Muscle of leg (tissue), 3 donors: ENCODE measurements at regions not wholly inside any gene's neighbourhood (a gene's known extent, or its start where the extent isn't known, plus 50 kb on each side); places are given as distances from the start of the nearest gene placed in this dataset.
A peak's percentile ranks its signal among the peaks of the same experiment; 100 is the strongest.

Experiments
- DNase-seq: peaks from one replicate; pipeline ENCODE4 v3.0.0; 2013
- H3K27ac ChIP-seq: one replicate; pipeline ENCODE4 v1.5.1; 2013; ENCODE audit warnings: mild to moderate bottlenecking, low read length, control low read depth
- H3K27me3 ChIP-seq: one replicate; pipeline ENCODE4 v1.6.1; 2013; ENCODE audit warnings: low read length; ENCODE audit not compliant: control insufficient read depth, insufficient read depth
- H3K36me3 ChIP-seq: one replicate; pipeline ENCODE4 v1.6.1; 2013; ENCODE audit warnings: low read length; ENCODE audit not compliant: control insufficient read depth, insufficient read depth
- H3K4me1 ChIP-seq: one replicate; pipeline ENCODE4 v1.6.1; 2013; ENCODE audit warnings: low read length; ENCODE audit not compliant: control insufficient read depth, insufficient read depth
- H3K4me3 ChIP-seq: one replicate; pipeline ENCODE4 v1.5.1; 2013; ENCODE audit warnings: low read length, control low read depth
- H3K9me3 ChIP-seq: replicated peaks from 2 replicates; pipeline ENCODE4 v1.6.1; 2013; ENCODE audit warnings: low read depth, low read length; ENCODE audit not compliant: control insufficient read depth
- WGBS: methylation state at CpG from one replicate; pipeline ENCODE4 v1.1.5; 2013; ENCODE audit warnings: missing lambda C conversion rate; ENCODE audit not compliant: insufficient coverage; 5-methylcytosine and 5-hydroxymethylcytosine counted together

DNA sequence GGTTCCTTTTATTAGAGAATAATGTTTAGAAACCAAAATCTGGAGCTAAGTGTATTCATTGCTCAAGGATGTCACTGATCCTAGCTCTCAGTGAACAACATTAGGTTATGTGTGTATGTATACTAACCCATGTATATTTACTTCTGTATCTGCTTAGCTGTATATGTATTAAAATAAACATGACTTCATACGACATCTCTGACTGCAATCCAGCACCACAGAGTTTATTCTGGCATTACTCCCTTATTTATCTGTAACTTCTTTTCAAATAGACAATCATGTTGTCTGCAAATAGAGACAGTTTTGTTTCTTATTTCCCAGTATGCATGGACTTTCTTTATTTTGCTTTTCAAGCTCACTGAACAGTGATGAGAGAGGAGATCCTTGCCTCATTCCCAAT, 441.0 kb upstream of the NFE2L3 start:
- WGBS = no CpG with 5 or more reads among the region's 1 CpG
- H3K27me3 ChIP-seq = no peaks in the 10 kb centered on the region
- peak; percentile 46 for DNase-seq
- H3K4me3 ChIP-seq = no peak overlapping the region
- no peaks in the 10 kb centered on the region for H3K36me3 ChIP-seq
- no peaks in the 10 kb centered on the region for H3K9me3 ChIP-seq
- H3K4me1 ChIP-seq = peaks cover 8% of the 10 kb centered on the region
- H3K27ac ChIP-seq = no peak overlapping the region

DNA sequence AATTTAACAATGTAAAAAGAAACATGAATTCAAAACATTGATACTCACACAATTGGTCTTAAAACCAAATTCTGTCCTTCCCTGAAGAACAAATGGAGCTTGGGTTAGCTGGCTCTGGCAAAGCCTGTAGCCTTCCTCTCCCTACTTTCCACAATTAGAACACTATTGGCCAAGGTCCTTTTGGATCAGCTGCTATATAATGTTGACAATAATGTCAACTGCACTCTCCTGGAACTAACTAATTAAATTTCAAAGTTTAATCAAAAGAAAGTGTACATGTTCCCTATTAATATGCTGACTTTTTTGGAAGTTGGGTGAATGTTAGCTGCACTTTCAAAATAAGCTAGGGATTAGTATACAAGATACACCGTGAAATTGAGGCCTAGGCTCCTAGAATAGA, 440.1 kb upstream of the NFE2L3 start:
- no CpG with 5 or more reads among the region's 1 CpG for WGBS
- no peak overlapping the region for H3K4me3 ChIP-seq
- peak; percentile 41 for DNase-seq
- no peaks in the 10 kb centered on the region for H3K36me3 ChIP-seq
- no peaks in the 10 kb centered on the region for H3K9me3 ChIP-seq
- no peak overlapping the region for H3K27ac ChIP-seq
- H3K4me1 ChIP-seq = peaks cover 13% of the 10 kb centered on the region
- H3K27me3 ChIP-seq = no peaks in the 10 kb centered on the region

DNA sequence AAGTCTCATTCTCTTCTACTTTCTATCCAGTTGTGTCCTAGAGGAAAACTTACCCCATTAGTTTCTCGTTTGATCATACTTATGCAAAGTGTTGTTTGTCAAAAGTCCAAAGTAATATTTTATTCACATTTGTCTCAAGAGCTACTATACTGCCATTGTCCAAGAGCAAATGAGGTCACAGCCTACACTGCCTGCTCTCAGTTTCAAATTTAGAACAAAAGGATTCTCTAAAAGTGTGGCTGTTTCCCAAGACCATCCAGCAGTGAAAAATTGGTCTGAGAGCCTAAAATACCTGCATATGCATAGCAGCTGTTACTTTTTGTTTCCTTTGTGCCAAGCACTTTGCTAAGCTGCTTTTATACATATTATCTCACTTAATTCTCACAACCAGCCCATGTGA, 439.5 kb upstream of the NFE2L3 start:
- peaks cover 13% of the 10 kb centered on the region for H3K4me1 ChIP-seq
- peak; percentile 33 for DNase-seq

DNA sequence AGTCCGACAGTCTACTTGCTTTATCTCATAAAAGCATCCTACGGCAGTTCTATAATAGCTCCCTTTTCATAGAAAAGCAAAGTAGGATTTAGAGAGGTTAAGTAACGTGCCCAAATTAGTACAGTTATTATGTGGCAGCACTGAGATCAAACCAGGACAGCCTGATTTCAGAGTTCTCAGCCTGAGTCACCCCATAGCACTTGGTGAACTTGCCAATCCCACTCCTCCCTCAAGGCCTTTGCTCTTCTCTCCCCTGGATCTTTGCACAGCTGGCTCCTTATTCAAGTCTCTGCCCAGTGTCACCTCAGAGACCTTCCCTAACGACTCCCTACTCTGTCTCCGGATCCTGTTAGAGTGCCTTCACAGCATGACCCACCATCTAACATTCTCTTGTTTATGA, 438.0 kb upstream of the NFE2L3 start:
- Histone ChIP-seq H3K27me3 (no peaks in the 10 kb centered on the region), H3K9me3 (no peaks in the 10 kb centered on the region), H3K27ac (no peak overlapping the region), H3K36me3 (no peaks in the 10 kb centered on the region), H3K4me3 (no peak overlapping the region), H3K4me1 (peaks cover 10% of the 10 kb centered on the region)
- 54% methylated on average over 2 of the region's 5 CpGs for WGBS
- no peak for DNase-seq

More for the DNA sequence above, 439.5 kb upstream of the NFE2L3 start:
- H3K27me3 ChIP-seq = no peaks in the 10 kb centered on the region
- no peaks in the 10 kb centered on the region for H3K36me3 ChIP-seq
- no peak overlapping the region for H3K27ac ChIP-seq
- H3K9me3 ChIP-seq = no peaks in the 10 kb centered on the region
- WGBS = no CpG with 5 or more reads among the region's 1 CpG
- H3K4me3 ChIP-seq = no peak overlapping the region

DNA sequence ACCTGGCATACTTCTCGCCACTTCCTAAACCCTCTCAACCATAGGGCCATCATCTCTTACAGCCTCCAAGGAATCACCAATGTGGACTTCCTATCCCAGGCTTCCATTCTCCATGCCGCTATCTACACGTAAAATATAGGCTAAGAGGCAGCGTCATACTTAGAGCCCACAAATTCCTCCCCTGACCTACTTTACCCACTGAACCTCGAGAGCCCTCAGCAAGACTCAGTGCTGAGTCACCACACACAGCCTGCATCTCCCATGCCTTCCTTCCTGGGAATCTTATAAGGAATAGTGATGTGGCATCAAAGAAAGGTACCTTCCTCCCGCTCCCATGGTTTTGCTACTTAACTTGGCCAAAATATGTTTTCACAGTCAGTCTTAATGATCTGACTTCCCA, 435.6 kb upstream of the NFE2L3 start:
- Histone ChIP-seq H3K36me3 (no peaks in the 10 kb centered on the region), H3K9me3 (no peaks in the 10 kb centered on the region), H3K27ac (no peak overlapping the region), H3K4me3 (no peak overlapping the region), H3K4me1 (peaks cover 10% of the 10 kb centered on the region), H3K27me3 (no peaks in the 10 kb centered on the region)
- 100% methylated on average over 3 of the region's 6 CpGs for WGBS
- DNase-seq = no peak

DNA sequence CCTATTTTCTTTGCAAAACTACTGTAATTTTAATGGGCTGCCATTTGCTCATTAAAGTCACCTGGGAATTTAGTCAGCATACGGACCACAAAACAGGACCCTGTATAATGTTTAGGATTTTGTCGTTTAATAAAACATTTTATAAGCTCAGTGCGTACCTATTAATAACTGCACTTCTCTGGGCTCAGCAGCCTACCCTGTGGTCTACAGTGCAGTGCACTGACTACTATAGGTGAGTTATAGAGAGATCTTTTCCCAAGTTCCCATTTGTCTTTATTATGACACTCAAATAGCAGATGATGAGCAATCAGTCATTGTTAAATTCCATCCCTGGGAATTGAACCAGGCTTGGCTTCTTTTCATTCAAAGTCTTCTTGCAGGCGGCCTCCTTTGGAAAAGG, 433.4 kb upstream of the NFE2L3 start:
- no peak for DNase-seq
- WGBS = no CpG with 5 or more reads among the region's 4 CpGs

DNA sequence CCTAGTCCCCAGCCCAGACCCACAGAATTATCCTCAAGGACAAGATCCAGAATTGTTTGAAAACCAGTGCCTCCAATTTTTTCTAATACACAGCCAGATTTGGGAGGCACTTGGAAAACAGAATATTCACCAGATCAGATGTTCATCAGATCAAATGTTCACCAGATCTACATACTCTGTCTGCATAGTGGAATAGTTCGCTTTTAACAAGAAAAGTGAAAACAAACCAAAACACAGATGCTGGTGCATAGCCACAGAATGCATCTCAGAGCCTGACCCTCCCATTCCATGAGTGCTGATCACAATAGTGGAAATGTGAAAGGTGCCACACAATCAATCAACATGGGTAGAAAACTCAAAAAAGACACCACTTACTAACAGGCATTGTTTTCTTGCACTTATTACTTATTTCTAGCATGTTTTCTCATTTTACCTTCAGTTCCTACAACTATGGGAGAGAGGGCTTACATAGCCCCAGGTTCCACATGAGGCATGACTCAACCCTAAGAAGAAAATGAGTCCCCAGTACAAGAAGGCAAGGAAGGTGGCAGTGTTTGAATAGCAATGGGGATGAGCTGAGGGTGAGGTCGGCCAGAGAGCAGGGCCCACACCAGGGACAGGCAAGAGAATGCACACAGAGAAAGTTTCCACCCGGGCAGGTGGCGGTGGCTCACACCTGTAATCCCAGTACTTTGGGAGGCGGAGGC, 432.7 kb upstream of the NFE2L3 start:
- no peaks in the 10 kb centered on the region for H3K36me3 ChIP-seq
- H3K4me3 ChIP-seq = no peak overlapping the region
- H3K9me3 ChIP-seq = no peaks in the 10 kb centered on the region
- peaks cover 5% of the 10 kb centered on the region for H3K4me1 ChIP-seq
- H3K27ac ChIP-seq = no peak overlapping the region
- H3K27me3 ChIP-seq = no peaks in the 10 kb centered on the region
- 89% methylated on average over 3 of the region's 5 CpGs for WGBS
- no peak for DNase-seq

More for the DNA sequence above, 433.4 kb upstream of the NFE2L3 start:
- H3K4me1 ChIP-seq = peaks cover 5% of the 10 kb centered on the region
- no peaks in the 10 kb centered on the region for H3K36me3 ChIP-seq
- no peaks in the 10 kb centered on the region for H3K9me3 ChIP-seq
- H3K27me3 ChIP-seq = no peaks in the 10 kb centered on the region
- H3K4me3 ChIP-seq = no peak overlapping the region
- no peak overlapping the region for H3K27ac ChIP-seq

DNA sequence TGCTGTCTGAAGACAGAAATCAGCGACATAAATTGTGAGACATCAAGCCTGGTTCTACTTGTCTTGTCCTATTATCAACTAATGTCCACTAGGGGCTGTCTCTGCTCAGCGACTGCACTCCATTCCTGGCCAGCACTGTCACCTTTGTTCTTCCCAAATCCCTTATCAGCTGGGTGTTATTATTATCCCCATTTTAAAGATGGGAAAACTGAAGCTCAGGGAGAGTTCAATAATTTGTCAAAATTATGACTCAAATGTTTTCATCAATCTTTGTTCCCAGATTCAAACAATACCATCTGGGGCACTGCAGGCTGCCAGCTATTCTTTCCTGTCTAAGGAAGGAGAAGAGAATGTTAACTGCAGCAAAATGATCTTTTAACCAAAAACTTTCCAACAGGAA, 431.6 kb upstream of the NFE2L3 start:
- Histone ChIP-seq H3K27me3 (no peaks in the 10 kb centered on the region), H3K9me3 (no peaks in the 10 kb centered on the region), H3K4me1 (peaks cover 5% of the 10 kb centered on the region), H3K27ac (no peak overlapping the region), H3K4me3 (no peak overlapping the region), H3K36me3 (no peaks in the 10 kb centered on the region)
- peak; percentile 34 for DNase-seq
- 100% methylated on average over 1 of the region's 2 CpGs for WGBS

DNA sequence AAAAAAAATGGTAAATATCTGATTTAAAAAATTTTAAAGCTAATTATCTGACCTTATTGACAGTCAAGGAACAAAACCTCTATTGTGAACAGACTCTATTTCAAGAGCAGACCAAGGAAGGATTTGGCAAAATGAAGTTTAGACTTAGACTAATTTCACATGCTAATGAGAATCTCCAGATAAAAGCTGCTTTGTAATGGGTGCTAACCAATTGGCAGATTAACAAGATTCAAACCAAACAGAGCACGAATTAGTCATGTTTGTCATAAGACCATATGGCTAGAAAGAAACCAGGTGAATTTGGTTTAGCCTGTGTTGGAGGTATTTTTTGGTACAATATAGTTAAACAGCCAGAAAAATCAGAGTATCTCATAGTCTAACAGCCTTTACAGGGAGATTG, 429.1 kb upstream of the NFE2L3 start:
- no peak overlapping the region for H3K27ac ChIP-seq
- no peaks in the 10 kb centered on the region for H3K27me3 ChIP-seq
- no peak overlapping the region for H3K4me3 ChIP-seq
- 50% methylated on average over 1 of the region's 1 CpG for WGBS
- DNase-seq = no peak
- H3K4me1 ChIP-seq = peaks cover 9% of the 10 kb centered on the region
- H3K9me3 ChIP-seq = no peaks in the 10 kb centered on the region
- H3K36me3 ChIP-seq = no peaks in the 10 kb centered on the region

DNA sequence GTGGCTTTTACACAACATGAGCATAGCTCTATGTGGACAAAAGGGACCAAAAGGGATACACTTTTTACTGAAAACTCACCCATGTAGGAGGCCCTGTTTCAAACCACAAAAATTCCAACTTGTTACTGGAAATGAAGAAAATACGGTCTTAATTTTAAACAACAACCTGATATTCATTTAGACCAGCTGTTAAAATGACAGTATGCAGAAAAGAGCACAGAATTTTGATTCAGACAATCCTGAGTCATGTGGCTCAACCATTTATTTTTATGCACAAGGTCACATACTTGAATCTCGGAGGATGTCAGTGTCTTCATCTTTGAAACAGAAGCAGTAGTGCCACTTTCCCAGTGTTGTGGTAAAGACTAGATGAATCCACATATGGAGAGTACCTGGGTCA, 426.5 kb upstream of the NFE2L3 start:
- Histone ChIP-seq H3K4me1 (peaks cover 9% of the 10 kb centered on the region), H3K27me3 (no peaks in the 10 kb centered on the region), H3K4me3 (no peak overlapping the region), H3K27ac (peak overlapping the region; percentile 56), H3K36me3 (no peaks in the 10 kb centered on the region), H3K9me3 (no peaks in the 10 kb centered on the region)
- DNase-seq = no peak
- WGBS = no CpG with 5 or more reads among the region's 2 CpGs
